ENCODE measurements at regions not wholly inside any gene's neighbourhood (a gene's known extent, or its start where the extent isn't known, plus 50 kb on each side); places are given as distances from the start of the nearest gene placed in this dataset.

DNA sequence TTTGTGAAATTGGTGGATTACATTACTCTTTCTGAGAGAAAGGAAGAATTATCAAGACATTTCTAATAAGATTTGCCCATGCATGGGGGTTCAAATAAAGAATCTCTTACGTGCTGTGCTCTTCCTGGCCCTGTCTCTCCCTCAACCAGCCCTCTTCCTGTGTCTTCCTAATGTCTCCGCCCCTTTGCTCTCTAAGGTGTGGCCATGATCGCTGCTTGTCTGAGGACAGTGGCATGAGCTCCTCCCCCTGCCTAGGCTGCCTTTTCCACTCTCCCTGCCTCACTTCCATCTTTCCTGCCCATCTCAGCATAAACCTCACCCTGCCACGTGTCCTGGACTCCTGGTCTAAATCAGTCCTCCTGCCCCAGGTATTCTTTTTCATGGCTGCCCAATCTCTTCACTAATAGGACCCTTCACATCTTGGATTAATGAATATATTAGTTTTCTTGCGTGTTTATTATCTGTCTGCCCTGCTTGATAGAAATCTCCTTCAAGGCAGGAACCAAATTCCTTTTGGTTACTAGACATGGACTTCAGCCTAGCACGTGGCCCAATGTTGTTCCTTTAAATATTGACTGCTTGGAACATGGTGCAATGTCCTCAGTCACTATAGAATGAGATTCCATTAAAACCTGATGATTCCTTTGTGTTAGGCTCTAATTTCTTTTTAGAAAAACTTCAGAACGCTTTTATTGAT lies 122.3 kb downstream of the MTRR start (continued):
- TF ChIP-seq, protein P1, sequence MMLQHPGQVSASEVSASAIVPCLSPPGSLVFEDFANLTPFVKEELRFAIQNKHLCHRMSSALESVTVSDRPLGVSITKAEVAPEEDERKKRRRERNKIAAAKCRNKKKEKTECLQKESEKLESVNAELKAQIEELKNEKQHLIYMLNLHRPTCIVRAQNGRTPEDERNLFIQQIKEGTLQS (IDR thresholded peaks at IDR 0.05; ENCODE audit: insufficient read depth, low read depth, low read length), result no peak

Data from H1 (cell line).